ENCODE measurements at regions not wholly inside any gene's neighbourhood (a gene's known extent, or its start where the extent isn't known, plus 50 kb on each side); places are given as distances from the start of the nearest gene placed in this dataset.

DNA sequence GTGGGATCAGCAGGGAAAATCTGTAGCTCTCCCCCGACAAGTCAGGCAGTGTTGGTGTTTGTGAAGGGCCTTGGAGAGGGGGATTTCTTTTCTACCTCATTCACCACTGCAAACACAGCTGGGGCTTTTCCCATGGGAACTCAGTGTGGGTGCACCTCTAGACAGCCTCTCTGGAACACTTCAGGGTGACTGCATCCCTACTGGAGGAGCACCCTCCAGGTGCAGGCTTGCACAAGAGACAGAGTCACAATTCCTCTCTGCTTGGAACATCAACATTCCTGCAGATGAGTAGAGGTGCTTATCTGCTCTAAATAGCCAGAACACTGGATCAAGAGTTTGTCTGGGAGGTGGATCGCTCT lies 72.7 kb upstream of the AKAP13 start:
- DNase-seq (ENCODE audit: low read depth) = no peak

DNA sequence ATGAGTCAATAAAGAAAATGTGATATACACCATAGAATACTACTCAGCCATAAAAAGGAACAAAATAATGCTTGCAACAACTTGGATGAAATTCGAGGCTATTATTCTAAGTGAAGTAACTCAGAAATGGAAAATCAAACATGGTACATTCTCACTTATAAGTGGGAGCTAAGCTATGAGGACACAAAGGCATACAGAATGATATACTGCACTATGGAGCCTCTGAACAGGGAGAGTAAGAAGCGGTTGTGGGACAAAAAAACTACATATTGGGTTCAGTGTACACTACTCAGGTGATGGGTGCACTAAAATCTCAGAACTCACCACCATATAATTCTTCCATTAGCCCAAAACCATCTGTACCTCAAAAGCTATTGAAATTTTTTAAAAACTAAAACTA lies 68.8 kb upstream of the AKAP13 start:
- DNase-seq (ENCODE audit: low read depth) = no peak

DNA sequence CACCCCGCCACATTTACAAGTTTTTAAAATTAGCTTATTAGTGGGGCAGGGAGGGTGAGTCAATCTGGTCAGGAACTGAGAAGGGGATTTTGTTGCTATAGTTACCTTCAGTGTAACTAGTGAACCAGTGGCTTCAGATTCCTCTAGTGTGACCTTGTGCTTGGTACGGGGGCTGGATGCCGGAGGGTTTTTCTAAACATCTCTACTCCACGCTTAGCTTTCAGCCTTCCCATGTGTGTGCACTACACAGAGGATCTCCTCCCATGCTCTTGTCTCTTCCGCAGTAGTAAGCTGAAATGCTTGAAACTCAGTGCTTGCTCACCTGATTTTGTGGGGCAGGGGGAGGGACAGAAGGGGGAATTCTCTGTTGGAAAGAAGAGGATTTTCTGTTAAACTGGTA lies 67.9 kb upstream of the AKAP13 start:
- peak; percentile 94 for DNase-seq (ENCODE audit: low read depth)

DNA sequence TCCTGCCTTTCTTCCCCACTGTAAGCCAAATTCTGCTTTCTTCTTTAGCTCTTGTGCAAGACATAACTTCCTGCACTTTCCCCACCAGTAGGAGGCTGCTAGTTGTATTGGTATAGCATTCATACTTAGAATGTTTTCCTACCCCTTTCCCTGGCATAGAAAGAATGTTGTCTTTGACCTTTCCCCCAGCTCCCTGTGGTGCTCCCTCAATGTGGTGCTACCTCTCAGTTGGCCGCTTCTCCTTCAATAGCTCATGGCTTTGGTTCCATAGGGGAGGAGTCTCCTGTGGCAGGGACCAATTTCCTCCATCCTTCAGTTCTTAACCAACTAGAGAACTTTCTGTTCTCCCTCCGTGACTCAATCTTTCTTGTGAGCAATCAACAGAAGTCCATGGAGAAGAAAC lies 67.5 kb upstream of the AKAP13 start:
- peak; percentile 84 for DNase-seq (ENCODE audit: low read depth)

DNA sequence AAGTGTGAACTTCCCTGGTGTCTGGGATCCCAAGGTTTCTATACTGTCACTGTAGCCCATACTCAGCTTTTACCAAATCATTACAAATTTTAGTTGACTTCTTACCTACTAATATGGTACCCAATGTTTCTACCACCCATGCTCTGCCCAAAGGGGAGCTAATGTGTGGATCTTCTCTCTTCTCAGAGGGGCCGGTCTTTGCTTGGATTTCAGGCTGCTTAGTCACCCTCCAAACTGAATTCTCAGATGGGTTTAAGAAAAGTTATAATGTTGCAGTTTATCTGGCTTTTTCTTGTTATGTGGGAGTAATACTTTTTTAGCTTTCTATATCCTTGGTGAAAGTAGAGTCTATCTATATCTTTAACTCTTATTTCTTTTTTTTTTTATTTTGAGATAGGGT lies 67.1 kb upstream of the AKAP13 start:
- peak; percentile 55 for DNase-seq (ENCODE audit: low read depth)

DNA sequence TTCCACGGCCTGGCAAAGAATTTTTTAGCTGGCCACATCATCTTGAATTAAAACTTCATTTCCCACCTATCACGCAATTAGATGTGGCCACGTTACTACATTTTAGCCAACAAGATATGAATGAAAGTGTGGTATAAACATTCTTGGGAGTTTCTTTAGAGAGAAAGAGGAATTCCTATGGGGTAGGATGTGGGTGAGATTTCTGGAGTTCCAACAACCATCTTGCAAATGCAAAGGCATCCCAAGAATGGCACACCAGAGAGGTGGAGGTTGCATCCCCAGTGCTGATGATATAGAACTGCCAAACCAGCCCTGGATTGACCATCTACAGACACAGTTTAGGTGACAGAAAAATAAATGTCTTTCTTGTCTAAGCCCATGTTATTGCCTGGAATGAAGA lies 66.3 kb upstream of the AKAP13 start:
- peak; percentile 52 for DNase-seq (ENCODE audit: low read depth)

DNA sequence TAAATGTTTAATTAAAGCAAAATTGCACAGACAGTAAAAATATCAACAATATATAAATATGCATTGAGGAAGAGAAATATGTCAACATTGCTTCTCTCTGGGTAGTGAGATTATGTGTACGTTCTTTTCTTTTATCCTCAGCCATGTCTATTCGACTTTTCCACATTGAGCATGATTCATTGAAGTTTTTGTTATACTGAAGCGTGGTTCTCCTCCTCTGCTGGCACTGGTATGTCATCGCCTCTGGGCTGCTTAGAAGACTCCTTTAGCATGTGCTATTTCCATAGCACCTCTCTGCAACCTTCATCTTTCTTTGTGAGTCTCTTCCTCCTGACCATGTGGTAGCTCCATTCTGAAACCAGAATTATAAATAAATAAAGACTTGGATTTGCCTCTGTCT lies 65.8 kb upstream of the AKAP13 start:
- DNase-seq (ENCODE audit: low read depth) = peak; percentile 51

DNA sequence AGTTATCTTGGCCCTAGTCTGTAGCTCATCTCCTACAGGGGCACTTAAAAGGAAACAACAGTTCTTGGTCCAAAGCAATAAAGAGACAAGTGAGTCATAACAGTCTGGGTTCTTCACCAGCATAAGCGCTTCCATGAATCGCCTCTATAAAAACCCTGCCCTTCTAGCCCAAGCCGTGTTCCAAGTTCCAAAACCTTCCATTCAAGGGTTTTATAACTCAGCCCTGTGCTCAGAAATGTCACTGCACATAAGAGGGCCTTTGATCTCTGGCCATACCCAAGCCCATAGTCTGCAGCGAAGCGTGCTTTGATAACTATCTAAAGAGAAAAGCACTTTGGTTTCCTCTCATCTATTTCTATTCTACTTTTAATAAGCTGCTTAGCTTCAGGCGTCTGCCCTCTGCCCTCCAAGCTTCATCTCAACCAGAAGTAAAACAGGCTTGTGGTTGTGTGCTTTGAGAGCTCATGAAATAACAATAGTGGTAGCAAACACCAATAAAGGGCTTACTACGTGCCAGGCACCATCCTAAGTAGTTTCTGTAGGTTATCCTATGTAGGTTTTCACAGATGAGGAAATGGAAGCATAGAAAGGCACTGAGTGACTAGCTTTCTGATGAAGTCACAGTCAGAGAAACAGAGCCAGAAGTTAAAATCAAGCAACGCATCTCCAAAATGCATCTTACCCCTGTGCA lies 64.0 kb upstream of the AKAP13 start:
- DNase-seq (ENCODE audit: low read depth) = peak; percentile 74

DNA sequence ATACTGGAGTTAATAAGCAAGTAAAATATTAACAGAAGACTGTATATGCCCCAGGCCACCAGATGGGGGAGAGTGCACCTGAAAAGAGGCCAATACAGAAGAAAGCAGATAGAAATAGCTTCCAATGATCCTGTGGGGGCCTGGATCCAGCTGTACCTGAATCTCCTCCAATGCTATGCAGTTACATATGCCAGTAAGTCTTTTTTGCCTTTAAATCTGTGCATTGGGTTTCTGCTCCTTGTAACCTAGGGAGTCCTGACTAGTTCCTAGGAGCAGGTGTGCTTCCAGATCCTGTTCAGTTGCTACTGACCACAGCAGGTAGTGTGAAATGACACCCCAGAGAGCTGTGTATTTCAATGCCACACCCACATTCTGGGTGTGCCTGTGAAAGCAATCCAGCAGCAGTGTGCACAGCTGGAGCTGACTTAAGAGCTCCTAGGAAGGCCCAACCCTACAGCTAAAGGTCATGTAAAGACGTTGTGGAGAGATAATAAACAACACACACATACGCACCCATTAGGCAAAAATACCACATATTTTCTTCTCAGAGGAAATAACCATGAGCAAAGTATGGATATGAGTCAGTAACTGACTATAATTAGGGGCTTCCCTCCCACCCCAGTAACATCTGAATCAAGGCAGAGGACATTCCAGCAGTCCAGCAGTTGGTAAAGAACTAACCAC lies 62.2 kb upstream of the AKAP13 start:
- DNase-seq (ENCODE audit: low read depth) = peak; percentile 94

DNA sequence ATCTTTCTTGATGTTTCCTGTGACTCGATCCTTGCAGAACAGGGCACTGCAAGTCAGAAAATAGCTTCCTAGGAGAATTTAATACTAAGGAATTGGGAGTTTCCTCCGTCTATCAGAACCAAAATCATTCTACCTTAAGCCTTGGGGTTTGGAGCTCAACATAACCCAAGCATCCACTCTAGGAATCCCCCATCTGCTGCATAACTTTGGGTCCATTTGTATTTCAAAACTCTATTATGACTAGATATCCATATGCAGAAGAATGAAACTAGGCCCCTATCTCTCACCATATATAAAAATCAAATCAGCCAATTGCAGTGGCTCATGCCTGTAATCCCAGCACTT lies 61.7 kb upstream of the AKAP13 start:
- no peak for DNase-seq (ENCODE audit: low read depth)

DNA sequence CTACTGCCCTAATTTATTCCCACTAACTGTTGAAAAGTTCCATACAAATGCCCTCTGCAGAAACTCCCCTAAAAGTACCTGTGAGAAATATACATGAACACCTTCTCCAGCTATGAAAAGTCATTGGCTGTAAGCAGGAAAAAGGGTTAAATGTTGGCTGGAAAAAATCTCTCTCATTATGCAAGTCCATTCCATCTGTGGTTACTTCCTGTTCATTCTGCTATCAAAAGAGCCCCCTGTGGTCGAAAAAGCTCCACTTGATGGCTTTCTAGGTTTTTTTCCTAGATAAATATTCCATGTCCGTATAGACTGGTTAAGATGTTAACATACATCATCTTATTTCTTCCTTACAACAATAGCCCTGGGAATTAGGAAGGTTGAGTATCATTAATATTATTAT lies 56.2 kb upstream of the AKAP13 start:
- DNase-seq (ENCODE audit: low read depth) = peak; percentile 61

DNA sequence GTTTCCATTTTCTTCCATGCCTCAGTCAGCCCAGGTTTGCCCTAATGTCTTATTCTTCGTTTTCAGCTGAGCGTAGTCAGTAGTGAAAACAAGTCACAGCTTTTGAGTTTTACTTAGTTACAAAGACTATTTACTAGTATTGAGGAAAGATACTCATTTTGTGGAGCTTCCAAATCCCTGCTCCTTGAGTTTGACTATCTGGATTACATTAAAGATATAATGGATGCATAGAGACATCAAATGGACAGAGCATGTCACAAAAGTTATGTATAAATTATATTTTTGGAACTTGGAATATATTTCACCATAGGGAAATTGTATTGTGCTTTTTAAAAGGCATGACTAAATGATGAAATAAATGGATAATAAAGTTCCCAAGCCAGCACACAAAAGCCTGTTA lies 54.6 kb upstream of the AKAP13 start:
- no peak for DNase-seq (ENCODE audit: low read depth)

DNA sequence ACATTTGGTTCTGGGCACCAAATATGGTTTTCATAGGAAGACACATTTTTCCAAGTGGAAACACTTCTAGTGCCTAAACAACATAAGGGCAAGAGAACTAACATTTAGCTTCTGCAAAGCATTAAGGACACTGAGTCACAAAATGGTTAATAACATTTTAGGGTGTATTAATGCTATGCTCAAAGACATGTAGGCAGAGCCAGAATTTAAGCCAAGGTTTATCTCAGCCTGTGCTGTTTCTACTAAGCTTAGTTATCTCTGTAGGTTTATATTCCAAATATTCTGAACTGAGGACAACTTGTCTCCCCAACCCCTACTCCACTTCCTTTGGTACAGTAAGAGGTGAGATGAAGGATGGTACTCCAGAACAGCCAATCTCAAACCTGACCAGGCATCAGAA lies 54.1 kb upstream of the AKAP13 start:
- no peak for DNase-seq (ENCODE audit: low read depth)

DNA sequence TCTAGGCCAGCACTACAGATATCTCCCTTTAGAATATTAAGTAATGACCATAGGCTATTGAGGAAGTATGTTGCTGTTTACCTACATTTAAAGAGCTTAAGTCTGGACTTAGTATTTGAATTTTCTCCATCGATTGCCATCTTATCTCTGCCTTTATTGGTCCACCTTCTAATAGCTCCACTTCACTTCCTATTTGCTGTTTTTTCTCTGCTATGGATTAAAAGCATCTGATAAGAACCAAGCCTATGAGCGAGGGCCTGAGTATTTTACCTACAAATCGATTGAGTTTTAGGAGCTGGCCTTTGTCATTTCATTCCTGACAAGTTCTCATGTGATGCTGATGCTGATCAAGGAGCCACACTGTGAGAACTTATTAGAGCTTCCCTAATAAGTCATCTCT lies 52.6 kb upstream of the AKAP13 start:
- no peak for DNase-seq (ENCODE audit: low read depth)

DNA sequence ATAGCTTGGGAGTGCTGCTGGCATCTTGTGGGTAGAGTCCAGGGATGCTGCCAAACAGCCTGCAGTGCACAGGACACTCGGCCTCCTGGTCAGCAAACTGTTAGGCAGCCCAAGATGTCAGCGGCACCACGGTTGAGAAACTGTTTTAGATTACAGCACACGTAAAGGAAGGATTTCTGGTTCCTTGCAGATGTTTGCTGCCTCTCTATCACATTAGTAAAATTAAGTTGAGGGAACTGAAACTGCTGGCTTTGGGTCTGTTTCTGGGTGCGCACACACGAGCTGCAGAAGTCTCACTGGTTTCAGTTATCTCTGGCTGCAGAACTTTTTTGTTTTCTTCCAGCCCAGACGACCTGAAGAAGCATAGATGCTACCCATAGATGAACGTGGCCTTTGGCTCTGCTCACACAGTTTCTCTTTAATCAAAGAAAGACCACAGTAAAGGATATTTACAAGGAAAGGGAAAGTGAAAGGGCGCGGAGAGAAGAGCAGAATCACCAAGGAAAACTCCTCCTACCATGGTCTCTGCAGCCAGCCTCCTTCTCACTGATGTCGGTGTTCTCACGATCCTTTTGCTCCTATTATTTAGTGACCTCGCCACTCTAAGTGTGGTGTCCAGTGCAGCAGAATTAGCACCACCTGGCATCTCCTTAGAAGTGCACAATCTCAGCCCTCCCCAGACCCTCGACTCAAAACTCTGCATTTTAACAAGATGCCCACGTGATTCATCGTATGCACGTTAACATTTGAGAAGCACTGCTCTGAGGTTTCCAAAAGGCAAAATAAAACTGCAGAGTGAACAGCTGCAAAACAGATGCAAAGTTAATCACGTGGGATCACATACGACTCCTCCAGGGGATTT lies 50.6 kb upstream of the AKAP13 start:
- DNase-seq (ENCODE audit: low read depth) = peak; percentile 64

Measured in iris pigment epithelial cell (primary cell).